ENCODE measurements at regions not wholly inside any gene's neighbourhood (a gene's known extent, or its start where the extent isn't known, plus 50 kb on each side); places are given as distances from the start of the nearest gene placed in this dataset.

- in situ Hi-C loops (cut with HindIII; ENCODE audit: low pct_unique_long_range_greater_than_20kb, low sequenced_read_pairs): no loop called here
- TF ChIP-seq TCF7L2 (IDR thresholded peaks at IDR 0.05; ENCODE audit: low read depth, low read length): no peak
- no peak for TF ChIP-seq CTCF (IDR thresholded peaks at IDR 0.05)
- TF ChIP-seq SIN3A (IDR thresholded peaks at IDR 0.05; ENCODE audit: borderline replicate concordance, insufficient read depth, low read depth, low read length): no peak
- no peak for TF ChIP-seq POLR2AphosphoS5 (IDR thresholded peaks at IDR 0.05; ENCODE audit: low read depth, low read length)
- TF ChIP-seq REST (IDR thresholded peaks at IDR 0.05; ENCODE audit: insufficient read depth in 1 of 2, low read depth in 2 of 2, low read length in 1 of 2): no peak
- Histone ChIP-seq H3K4me3 (ENCODE audit: low read depth in 2 of 2, low read length in 2 of 2) (no peak overlapping the region), H3K36me3 (ENCODE audit: control insufficient read depth, insufficient read depth, low read length) (no peaks in the 10 kb centered on the region), H3K27ac (ENCODE audit: low read length) (no peak overlapping the region), H3K27me3 (ENCODE audit: control insufficient read depth, insufficient read depth, low read length) (no peaks in the 10 kb centered on the region), H3K9me3 (ENCODE audit: control insufficient read depth, insufficient read depth, low read depth, low read length) (no peaks in the 10 kb centered on the region), H3K4me1 (ENCODE audit: control insufficient read depth, insufficient read depth, low read length) (no peaks in the 10 kb centered on the region)
- DNase-seq (ENCODE audit: low read depth, low spot score): no peak
- CTCF ChIA-PET: no interaction called here
- intact Hi-C loops (cut with micrococcal nuclease; ENCODE audit: unreplicated experiment): no loop called here
- no TSS peak for BruUV-seq (replicated peaks)
- POLR2A ChIA-PET: no interaction called here
- no peak for ATAC-seq
Observed at GRCh38 chr6:85250586-85251220, 199.2 kb upstream of the NT5E start.

GRCh38 chr6:85245004-85245403 lies 204.9 kb upstream of the NT5E start:
- Histone ChIP-seq H3K4me3 (ENCODE audit: low read depth in 2 of 2, low read length in 2 of 2) (no peak overlapping the region), H3K4me1 (ENCODE audit: control insufficient read depth, insufficient read depth, low read length) (no peaks in the 10 kb centered on the region), H3K27me3 (ENCODE audit: control insufficient read depth, insufficient read depth, low read length) (no peaks in the 10 kb centered on the region; the same call in 1 of the 2 replicates), H3K36me3 (ENCODE audit: control insufficient read depth, insufficient read depth, low read length) (no peaks in the 10 kb centered on the region), H3K9me3 (ENCODE audit: control insufficient read depth, insufficient read depth, low read depth, low read length) (no peaks in the 10 kb centered on the region), H3K27ac (ENCODE audit: low read length) (no peak overlapping the region)
- ATAC-seq (no peak), DNase-seq (ENCODE audit: low read depth, low spot score) (no peak)
- intact Hi-C loops (cut with micrococcal nuclease; ENCODE audit: unreplicated experiment) (no loop called here), in situ Hi-C loops (cut with HindIII; ENCODE audit: low pct_unique_long_range_greater_than_20kb, low sequenced_read_pairs) (no loop called here)
- BruUV-seq (replicated peaks): no TSS peak
- POLR2A ChIA-PET: no interaction called here
- TF ChIP-seq POLR2AphosphoS5 (IDR thresholded peaks at IDR 0.05; ENCODE audit: low read depth, low read length) (no peak), TCF7L2 (IDR thresholded peaks at IDR 0.05; ENCODE audit: low read depth, low read length) (no peak), SIN3A (IDR thresholded peaks at IDR 0.05; ENCODE audit: borderline replicate concordance, insufficient read depth, low read depth, low read length) (no peak), CTCF (IDR thresholded peaks at IDR 0.05) (no peak), REST (IDR thresholded peaks at IDR 0.05; ENCODE audit: insufficient read depth in 1 of 2, low read depth in 2 of 2, low read length in 1 of 2) (no peak)
- CTCF ChIA-PET: no interaction called here
